ENCODE measurements at regions not wholly inside any gene's neighbourhood (a gene's known extent, or its start where the extent isn't known, plus 50 kb on each side); places are given as distances from the start of the nearest gene placed in this dataset.

- TF ChIP-seq CTCF (IDR thresholded peaks at IDR 0.05) = no peak
- H3K4me1 ChIP-seq = no peaks in the 10 kb centered on the region
- no peaks in the 10 kb centered on the region for H3K27me3 ChIP-seq
- ATAC-seq (no peak), DNase-seq (no peak)
- H3K27ac ChIP-seq = no peak overlapping the region
- intact Hi-C loops (cut with DNase I) = no loop called here
- H3K9me3 ChIP-seq = peaks cover 0 to 38% of the 10 kb centered on the region in 2 donors
- no peaks in the 10 kb centered on the region for H3K36me3 ChIP-seq
- no peak overlapping the region for H3K4me3 ChIP-seq
Measured at GRCh38 chr3:104578558-104578957, 788.2 kb upstream of the ALCAM start.

GRCh38 chr3:104582092-104582491, 784.6 kb upstream of the ALCAM start:
- Histone ChIP-seq H3K27ac (no peak overlapping the region), H3K4me1 (no peaks in the 10 kb centered on the region), H3K36me3 (no peaks in the 10 kb centered on the region), H3K9me3 (peaks cover 0 to 20% of the 10 kb centered on the region in 2 donors), H3K27me3 (no peaks in the 10 kb centered on the region), H3K4me3 (no peak overlapping the region)
- no peak for TF ChIP-seq CTCF (IDR thresholded peaks at IDR 0.05)
- ATAC-seq (no peak), DNase-seq (no peak)
- intact Hi-C loops (cut with DNase I) = no loop called here

- no peak for DNase-seq
- H3K4me1 ChIP-seq = no peaks in the 10 kb centered on the region
Measured at GRCh38 chr3:104584682-104585081, 782.0 kb upstream of the ALCAM start.

GRCh38 chr3:104586344-104586743, 780.4 kb upstream of the ALCAM start:
- ATAC-seq = no peak
- intact Hi-C loops (cut with DNase I) = no loop called here
- no peak for TF ChIP-seq CTCF (IDR thresholded peaks at IDR 0.05)

More at GRCh38 chr3:104584682-104585081, 782.0 kb upstream of the ALCAM start:
- peak; percentile 66 for ATAC-seq
- Histone ChIP-seq H3K36me3 (no peaks in the 10 kb centered on the region), H3K9me3 (no peaks in the 10 kb centered on the region), H3K4me3 (no peak overlapping the region), H3K27me3 (no peaks in the 10 kb centered on the region), H3K27ac (no peak overlapping the region)
- no peak for TF ChIP-seq CTCF (IDR thresholded peaks at IDR 0.05)
- intact Hi-C loops (cut with DNase I) = no loop called here

GRCh38 chr3:104588442-104588841, 778.3 kb upstream of the ALCAM start:
- ATAC-seq (no peak), DNase-seq (no peak)
- H3K4me3 ChIP-seq = no peak overlapping the region
- no peaks in the 10 kb centered on the region for H3K27me3 ChIP-seq
- no peak overlapping the region for H3K27ac ChIP-seq
- no peaks in the 10 kb centered on the region for H3K36me3 ChIP-seq
- intact Hi-C loops (cut with DNase I) = no loop called here
- no peaks in the 10 kb centered on the region for H3K4me1 ChIP-seq
- H3K9me3 ChIP-seq = no peaks in the 10 kb centered on the region
- no peak for TF ChIP-seq CTCF (IDR thresholded peaks at IDR 0.05)

More at GRCh38 chr3:104586344-104586743, 780.4 kb upstream of the ALCAM start:
- no peak overlapping the region for H3K4me3 ChIP-seq
- H3K27me3 ChIP-seq = no peaks in the 10 kb centered on the region
- H3K4me1 ChIP-seq = no peaks in the 10 kb centered on the region
- H3K36me3 ChIP-seq = no peaks in the 10 kb centered on the region
- no peak overlapping the region for H3K27ac ChIP-seq
- no peaks in the 10 kb centered on the region for H3K9me3 ChIP-seq
- DNase-seq = no peak

All from left lung (tissue), 4 donors.